Occipital lobe (tissue), 1 donor: ENCODE measurements at regions not wholly inside any gene's neighbourhood (a gene's known extent, or its start where the extent isn't known, plus 50 kb on each side); places are given as distances from the start of the nearest gene placed in this dataset.

Source experiments
- DNase-seq: peaks from one replicate; lab custom pipeline; 2025; lab: John Stamatoyannopoulos, UW

- DNase-seq = no peak
These were observed 55.5 kb upstream of the NPAS2 start for GRCh38 chr2:100764430-100764829.

- no peak for DNase-seq
These were observed 54.5 kb upstream of the NPAS2 start for GRCh38 chr2:100765481-100765880.

GRCh38 chr2:100766256-100766655, 53.7 kb upstream of the NPAS2 start:
- DNase-seq = no peak

GRCh38 chr2:100766806-100767205, 53.1 kb upstream of the NPAS2 start:
- no peak for DNase-seq

GRCh38 chr2:100767224-100767653, 52.7 kb upstream of the NPAS2 start:
- DNase-seq = no peak

GRCh38 chr2:100767810-100768806, 51.8 kb upstream of the NPAS2 start:
- no peak for DNase-seq
